GM18519 (cell line): ENCODE measurements at regions not wholly inside any gene's neighbourhood (a gene's known extent, or its start where the extent isn't known, plus 50 kb on each side); places are given as distances from the start of the nearest gene placed in this dataset.

Experiments
- ATAC-seq: cut with Tn5 transposase; IDR thresholded peaks from one replicate; pipeline ENCODE4 v1.9.1; 2021; ENCODE audit warnings: mild to moderate bottlenecking, moderate library complexity; ENCODE audit not compliant: unreplicated experiment, low FRiP score

DNA sequence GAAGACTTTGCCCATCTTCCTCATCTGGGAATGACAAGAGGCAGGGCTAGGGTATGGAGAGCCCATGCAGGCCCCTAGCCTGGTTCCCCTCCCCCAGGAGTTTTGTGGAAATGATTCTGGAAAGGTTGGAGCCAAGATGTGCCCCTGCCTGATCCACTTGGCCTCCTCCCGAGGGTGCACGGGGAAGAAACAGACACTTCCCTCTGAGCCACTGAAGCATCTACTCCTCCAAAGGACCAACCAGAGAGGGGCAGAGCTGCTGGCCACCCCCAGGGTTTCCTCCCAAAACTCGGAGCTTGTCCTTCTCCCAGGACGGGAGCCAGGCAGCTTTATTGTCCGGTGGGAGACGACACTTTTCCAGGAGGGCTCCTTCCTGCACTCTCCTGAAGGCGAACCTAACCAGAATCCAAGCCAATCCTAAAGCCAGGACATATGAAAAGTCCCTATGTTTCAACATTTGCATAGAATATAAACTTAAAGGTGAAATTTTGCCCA, 149.2 kb upstream of the COPS8 start:
- no peak for ATAC-seq

DNA sequence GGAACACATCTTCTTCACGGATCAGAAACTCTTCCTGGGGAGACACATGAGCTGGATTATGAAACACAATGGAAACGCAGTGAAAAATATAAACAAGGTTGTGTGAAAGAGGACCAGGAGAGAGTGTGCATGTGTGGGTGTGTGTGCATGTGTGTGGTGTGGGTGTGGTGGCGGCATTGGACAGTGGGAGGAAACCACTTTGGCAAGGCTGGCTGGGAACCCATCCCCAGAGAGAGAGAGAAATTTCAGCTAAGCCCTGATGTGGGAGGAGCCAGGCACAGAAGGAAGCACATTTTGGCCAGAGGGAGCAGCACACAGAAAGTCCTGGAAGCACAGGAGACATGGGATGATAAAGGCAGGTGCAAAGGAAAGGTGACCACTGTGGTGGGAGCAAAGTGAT, 147.6 kb upstream of the COPS8 start:
- no peak for ATAC-seq

DNA sequence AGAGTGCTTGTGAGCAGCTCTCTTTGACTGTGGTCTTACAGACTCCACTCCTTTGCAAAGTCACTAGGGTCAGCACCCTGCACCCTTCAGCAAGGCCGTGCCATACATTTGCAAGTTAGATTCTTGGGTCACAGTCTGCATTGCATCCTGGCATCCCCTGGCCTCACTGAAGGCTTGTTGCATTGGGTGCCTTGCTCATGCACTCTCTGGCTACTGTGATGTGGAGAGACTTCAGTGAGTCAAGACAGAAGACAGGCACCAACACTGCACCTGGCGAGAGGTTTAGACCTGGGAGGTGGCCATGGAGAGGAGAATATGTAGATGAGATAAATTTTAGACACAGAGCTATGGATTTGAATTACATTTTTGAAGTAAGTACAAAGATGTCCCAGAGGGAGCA, 146.4 kb upstream of the COPS8 start:
- ATAC-seq: no peak

DNA sequence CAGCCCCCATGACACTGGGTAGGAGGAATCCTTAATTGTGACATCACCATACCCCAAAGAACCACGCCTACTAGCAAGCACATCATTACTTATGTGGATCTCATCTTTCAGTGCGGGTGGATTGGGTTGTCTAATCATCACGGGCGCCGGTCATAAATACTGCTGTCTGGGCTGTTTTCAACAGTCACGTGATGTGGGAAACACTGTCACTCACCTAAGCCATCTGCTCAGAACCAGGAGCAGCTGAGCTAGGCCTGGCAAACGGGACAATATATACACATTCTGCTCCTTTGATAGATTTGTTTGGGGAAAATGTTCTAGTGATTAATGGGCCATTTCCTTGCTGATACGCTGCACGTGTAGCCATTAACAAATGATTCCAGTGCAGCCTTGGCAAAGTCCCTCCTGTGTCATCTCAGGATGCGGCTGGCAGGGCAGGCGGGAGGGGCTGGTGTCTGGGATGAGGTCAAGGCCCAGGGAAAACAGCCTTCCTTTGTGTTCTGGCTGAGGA, 145.9 kb upstream of the COPS8 start:
- no peak for ATAC-seq

DNA sequence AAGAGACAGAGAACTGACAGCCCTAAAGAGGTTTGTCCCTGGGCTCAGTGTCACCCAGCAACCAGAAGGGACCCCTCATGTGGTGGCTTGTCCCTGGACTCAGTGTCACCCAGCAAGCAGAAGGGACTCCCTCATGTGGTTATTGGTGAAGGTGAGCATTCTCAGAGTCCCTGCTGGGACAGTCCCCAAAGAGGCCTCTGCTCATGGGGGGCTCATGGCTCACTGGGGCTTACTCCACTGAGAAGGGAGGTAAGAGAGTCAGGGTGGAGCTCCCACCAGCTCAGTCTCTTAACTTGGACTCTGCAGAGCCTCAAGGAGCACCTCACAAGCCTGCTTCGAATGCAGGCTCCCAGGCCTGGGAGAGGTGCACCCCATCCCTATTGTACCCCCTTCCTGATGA, 145.2 kb upstream of the COPS8 start:
- no peak for ATAC-seq

DNA sequence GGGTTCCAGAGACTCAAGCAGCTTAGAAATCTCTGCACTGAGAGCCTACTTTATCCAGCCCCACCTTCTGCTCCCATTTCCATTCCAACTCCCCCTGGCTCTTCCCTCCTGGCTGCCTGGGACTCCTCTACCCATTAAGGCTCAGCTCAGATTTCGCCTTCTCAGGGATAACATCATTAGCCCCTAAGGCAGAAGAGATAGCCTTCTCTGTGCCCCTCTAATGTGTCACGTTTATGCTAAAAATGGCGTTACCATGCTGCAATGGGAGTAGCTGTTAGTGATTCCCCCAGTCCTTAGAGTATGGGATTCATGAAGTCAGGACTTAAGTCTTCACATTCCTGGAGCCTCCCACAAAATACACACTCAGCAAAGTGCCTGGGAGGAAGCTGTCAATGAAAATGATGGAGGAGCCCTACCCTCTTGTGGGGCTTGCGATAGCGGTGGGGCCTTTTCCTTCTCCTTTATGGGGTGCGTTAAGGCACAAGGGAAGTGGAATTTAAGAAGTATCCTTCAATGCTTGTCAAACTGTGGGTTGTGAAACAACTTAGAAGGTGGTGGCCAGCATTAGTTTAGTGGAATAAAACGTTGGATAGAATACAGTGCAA, 144.7 kb upstream of the COPS8 start:
- no peak for ATAC-seq

DNA sequence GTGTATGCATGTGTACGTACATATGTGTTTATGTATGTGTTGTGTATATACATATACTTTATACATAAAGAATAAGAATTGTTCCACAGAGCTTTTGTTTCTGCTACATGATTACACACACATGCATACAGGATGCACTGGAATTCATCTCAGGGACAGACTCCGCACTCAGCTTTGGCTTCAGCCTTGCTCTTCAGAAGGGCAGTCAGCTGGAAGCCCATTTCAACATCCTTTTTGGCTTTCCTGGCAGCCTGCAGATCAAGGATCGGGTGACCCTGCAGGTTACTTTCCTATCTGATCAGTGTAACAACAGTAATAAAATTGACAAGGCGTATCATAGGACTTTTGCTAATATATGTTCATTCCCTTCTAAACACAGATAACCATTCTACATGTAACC, 144.1 kb upstream of the COPS8 start:
- no peak for ATAC-seq

DNA sequence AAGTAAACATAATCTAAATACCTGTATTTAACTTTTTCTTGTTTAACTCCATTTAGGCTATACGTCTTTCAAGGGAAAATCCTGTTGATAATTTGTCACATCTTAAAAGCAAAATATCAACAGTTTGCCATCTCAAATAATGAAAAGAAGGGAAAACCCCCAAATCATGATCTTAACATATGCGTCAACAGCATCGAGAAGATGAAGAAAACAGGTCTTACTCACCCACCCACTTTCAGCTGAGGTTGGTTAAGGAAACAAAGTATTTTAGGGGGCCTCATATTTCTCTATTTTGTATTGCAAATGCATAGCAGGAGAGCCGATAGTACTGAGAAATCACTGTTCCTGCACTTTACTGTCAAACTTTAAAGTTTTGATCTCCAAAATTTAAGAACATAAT, 143.1 kb upstream of the COPS8 start:
- ATAC-seq: no peak

DNA sequence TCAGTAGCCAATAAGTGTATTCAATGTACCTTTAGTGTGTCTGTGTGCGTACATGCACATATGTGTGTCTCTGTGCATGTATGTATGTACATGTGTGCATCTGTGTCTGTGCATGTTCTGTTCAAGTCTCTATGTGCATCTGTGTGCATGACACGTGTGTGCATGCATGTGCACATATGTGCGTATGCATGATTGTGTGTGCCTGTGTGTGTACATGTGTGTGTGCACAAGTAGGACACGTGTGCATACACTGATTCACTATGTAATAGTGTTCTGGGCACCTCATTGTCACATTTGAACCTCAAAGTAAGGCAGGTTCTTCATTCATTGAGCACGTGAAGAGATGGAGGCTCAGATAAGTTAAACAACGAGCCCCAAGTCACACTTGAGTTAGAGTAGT, 142.6 kb upstream of the COPS8 start:
- ATAC-seq: no peak

DNA sequence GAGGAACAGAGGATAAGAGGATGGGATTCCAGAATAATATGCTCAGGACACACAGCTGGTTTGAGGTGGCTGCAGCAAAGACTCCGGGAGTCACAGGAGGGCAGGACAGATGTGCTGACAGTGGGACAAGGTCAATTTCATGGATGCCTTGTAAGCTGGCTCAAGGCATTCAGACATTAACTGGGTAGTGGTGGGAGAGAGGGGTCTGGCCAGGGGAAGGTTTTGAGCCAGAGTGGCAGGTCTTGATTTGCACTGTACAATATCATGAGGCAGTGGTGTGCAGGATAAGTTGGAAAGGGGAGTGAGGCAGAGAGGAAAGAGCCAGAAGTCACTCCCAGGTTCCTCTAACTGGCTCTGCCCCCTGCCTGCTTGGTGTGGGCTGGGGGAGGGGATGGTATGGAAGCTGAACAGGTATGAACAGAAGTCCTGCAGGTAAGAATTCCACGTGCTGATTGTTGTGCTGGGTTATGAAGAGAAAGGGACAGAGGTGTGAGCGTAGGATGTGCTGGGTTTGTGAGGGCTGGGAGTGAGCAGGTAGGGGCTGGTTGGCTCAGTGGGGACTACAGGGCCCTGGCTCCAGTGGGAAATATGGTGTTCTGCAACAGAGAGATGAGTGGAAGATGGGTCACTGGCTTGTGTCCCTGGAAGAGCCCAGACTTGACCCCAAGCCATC, 141.7 kb upstream of the COPS8 start:
- ATAC-seq: no peak

DNA sequence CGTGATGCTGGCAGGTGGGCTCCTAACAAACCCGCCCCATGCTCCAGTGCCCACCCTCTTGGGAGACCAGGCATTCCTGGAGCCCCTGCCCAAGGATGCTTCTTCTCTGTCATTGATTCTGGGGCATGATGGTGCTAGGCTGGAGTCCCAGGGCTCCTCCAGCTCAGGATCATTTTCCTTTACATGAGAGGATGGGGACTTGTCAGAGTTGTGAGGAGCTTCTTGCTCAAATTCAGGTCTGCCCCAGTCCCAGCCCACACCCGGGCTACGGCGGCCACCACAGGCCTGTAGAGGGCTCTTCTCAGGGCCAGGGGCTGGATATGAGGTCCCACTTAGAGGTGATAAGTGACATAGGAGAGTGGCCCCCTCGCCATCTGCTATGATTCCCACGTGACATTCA, 141.1 kb upstream of the COPS8 start:
- ATAC-seq: no peak

DNA sequence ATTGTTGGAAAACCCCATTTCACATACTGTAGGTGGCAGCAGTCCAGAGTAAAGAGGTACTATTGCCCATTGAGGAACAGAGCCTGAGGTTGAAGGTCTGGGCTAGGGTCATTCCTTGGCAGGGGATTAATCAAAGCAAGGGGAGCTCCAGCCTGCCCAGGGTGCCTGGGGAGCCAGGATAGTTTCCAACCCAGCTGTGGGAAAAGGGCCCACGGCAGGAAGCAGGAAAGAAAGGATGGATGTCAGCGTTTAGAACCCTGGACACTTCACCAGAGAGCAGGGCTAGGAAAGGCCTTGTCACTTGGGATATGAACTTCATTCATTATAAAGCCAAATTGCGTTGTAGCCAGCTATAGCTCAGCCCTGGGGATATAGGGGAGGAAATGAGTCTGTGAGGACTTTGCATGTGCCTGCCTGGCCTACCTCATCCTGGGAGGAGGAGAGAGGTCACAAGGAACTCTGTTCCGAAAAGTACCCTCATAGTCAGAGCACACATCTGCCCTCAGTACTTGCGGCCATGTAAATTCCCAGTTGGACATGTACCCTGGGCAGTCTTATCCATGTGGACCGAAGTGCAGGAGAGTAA, 140.2 kb upstream of the COPS8 start:
- no peak for ATAC-seq

DNA sequence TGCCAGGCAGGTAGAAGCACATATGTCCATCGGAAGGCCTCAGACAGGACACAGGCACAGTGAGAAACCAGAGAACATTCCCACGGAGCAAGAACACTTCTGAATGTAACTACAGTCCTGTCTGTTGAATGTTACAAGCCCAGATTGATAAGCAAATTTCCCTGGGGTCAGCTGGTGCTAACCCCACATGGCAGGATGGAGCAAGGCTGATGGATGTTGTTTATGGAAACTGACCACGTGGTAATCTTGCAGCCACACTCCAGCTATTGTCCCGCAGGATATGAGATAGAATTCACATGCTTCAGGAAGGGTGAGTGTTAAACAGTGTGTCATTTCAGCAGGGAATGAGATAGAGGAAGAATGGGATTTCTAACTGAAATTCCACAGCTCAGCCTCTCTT, 138.8 kb upstream of the COPS8 start:
- ATAC-seq: no peak

DNA sequence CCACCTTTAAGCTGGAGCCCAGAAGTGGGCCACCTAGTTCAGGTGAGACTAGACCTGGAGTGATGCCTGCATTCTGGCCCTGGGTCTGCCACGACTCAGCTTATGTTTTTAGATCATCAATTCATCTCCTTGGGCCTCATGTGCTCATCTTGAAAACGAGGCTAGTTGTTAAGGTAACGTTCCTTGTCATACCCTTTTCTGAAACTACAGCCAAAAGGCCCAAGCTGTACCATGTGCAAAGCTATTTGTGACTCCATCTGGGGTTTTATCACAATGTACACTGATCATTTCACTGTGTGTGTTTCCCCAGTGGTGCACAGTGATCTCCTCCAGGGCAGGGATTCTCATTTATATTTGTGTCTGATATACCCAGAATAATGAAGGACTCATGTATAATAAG, 138.4 kb upstream of the COPS8 start:
- ATAC-seq: no peak

DNA sequence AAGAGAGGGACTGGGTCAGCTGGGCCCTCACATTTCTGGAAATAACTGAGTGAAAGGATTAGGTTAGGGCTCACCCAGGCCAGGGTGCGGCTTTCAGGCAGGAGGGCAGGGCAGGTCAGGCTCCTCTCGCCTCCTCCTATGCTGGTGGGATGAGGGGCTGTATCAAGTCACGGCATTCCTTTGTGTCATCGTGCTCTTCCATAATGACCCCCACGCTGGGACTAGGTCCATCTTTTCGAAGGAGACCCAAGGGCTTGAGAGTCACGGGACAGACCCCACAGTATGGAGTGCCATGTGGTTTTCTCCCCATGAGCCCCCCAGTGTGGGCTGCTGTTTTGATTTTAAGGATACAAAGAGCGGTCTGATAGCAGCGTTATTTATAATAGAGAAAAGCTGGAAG, 137.8 kb upstream of the COPS8 start:
- no peak for ATAC-seq

DNA sequence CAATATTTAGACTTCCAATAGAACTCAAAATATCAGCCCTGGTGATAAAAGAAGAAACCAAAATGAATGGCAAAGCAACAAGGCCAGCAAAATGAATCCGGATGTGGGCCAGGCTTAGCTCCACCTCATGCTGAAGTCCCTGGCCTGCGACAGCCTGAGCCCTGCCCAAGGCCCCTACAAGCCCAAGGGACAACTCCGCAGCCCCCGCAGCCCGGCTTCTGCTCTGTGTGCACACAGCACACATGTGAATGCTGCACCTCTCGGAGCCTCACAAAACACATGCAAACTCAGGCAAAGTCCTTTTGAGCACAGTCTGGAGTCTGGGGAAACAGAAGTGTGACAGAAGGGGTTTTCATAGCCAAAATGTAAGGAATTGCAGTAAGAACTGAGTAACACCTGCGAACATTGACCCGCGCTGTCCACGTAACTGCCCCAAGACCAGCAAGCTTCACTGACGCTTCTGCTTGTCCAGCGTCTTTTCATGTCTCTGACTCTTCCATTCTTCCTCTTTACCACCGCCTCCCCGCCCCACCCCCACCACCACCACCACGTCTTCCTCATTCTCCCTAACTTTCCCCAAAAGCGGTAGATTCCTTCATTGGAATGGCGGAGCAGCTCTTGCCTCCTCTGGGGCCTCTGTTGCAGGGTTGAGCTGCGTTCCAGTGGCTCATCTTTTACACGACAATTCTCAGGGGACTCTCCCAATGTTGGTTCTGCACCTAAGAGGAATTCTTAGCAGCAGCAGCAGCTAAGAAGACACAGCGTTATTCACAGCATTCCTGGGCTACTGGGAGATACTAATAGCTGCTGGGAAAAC, 136.4 kb upstream of the COPS8 start:
- ATAC-seq: no peak

DNA sequence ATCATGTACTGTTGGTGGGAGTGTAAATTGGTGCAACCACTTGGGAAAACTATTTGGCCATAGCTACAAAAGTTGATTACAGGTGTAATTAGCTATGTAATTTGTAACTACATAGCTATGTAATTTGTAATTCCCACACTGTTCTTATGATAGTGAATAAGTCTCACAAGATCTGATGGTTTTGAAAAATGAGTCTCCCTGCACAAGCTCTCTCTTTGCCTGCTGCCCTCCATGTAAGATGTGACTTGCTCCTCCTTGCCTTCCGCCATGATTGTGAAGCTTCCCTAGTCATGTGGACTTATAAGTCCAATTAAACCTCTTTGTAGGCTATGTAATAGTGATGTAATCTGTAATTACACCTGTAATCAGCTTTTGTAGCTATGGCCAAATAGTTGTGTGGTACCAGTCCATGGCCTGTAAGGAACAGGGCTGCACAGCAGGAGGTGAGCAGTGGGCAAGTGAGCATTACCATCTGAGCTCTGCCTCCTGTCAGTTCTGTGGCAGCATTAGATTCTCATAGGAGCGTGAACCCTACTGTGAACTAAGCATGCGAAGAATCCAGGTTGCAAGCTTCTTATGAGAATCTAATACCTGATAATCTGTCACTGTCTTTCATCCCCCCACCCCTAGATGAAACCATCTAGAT, 133.7 kb upstream of the COPS8 start:
- no peak for ATAC-seq

DNA sequence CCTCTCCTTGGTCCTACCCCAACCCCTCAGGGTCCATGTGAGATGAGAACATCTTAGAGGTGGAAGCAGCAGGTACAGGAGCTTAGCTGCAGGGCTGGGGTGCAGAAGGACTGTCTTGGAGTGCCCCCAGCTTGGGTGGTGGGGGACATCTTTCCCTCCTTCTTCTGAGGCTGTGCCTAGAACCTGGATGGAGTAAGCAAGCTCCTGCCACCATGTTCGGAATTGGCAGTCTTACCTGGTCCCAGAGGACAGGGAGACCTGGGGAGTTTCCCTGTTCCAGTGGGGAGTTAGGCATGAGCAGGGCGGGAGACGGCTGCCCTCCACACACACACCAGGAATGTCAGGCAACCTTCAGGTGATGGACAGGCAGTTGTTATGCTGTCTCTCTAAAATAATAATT, 131.0 kb upstream of the COPS8 start:
- no peak for ATAC-seq

DNA sequence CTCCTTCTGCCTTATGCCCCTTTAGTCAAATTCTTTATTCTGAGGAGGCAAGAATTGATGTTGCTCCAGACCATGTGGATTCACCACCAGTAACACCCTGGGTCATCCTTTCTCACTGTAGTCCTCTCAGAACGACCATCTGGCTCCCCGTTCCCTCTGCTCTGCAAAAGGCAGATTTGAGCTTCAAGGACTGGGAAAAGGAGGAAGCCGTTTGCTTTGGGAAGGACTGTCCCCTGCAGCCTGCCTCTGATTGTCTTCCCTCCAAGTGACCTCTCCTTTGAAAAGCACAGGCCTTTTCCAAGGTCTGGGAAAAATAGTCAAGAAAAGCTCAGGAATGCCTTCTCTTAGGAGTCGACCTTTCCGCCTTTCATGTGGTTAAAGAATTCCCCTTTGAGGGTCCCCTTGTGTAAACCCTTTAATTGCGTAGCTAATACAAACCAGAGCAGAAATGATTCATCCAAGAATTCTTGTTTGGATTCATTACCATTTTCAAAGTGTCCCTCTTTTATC, 130.1 kb upstream of the COPS8 start:
- no peak for ATAC-seq

DNA sequence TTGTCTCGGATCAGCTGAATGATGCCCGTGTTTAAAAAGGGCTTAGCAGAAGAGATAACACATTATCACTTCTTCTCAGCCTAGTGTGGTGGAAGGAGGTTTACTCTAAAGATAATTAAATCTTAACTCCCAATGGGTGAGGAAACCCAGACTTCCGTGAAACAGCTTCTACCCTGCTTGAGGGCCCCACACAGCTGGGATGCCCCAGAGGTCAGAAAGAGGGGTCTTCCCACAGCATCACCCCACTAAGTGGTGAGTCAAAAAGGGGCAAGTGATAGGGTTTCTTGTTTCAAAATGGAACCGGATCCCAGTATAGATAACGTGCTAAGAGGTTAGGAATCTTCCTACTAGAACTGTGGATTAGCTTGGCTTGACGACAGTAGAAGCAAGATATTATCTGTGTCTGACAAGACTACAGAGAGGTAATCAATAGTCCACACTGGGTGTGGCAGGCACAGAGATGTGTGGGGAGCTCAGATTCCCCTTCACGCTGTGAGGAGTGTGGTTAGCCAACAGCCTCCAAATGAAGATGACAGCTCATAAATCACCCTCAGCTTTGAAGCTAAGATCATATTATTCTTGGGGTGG, 129.6 kb upstream of the COPS8 start:
- no peak for ATAC-seq
